OCI-LY3 (cell line): ENCODE measurements at regions not wholly inside any gene's neighbourhood (a gene's known extent, or its start where the extent isn't known, plus 50 kb on each side); places are given as distances from the start of the nearest gene placed in this dataset.

Experiments used
- EZH2phosphoT487 ChIP-seq: fragments of 200-600 bp; shearing (Covaris generic); IDR thresholded peaks from 2 replicates; pipeline ENCODE4 v1.6.1; 2018; ENCODE audit warnings: antibody characterized with exemption, mixed run types, low read depth
- TF ChIP-seq, protein P1 (sequence below): fragments of 200-600, 300-600 bp; sonication (generic); IDR thresholded peaks from 2 replicates; pipeline ENCODE4 v1.5.1; 2014; ENCODE audit warnings: antibody characterized with exemption, low read length, low read depth

- TF ChIP-seq, protein P1, sequence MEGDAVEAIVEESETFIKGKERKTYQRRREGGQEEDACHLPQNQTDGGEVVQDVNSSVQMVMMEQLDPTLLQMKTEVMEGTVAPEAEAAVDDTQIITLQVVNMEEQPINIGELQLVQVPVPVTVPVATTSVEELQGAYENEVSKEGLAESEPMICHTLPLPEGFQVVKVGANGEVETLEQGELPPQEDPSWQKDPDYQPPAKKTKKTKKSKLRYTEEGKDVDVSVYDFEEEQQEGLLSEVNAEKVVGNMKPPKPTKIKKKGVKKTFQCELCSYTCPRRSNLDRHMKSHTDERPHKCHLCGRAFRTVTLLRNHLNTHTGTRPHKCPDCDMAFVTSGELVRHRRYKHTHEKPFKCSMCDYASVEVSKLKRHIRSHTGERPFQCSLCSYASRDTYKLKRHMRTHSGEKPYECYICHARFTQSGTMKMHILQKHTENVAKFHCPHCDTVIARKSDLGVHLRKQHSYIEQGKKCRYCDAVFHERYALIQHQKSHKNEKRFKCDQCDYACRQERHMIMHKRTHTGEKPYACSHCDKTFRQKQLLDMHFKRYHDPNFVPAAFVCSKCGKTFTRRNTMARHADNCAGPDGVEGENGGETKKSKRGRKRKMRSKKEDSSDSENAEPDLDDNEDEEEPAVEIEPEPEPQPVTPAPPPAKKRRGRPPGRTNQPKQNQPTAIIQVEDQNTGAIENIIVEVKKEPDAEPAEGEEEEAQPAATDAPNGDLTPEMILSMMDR = no peak
- no peak for TF ChIP-seq EZH2phosphoT487
Observed at GRCh38 chr5:89351222-89351621, 468.2 kb upstream of the MEF2C start.
